Fibroblast of skin of scalp (primary cell): ENCODE measurements at regions not wholly inside any gene's neighbourhood (a gene's known extent, or its start where the extent isn't known, plus 50 kb on each side); places are given as distances from the start of the nearest gene placed in this dataset.
A peak's percentile ranks its signal among the peaks of the same experiment; 100 is the strongest.
"Not testable (repeated sequence)": the region's sequence is repeated elsewhere in the genome, so short reads cannot be mapped to it uniquely, and the experiment has no call there.

Experiments
- DNase-seq: peaks from one replicate; pipeline ENCODE4 v3.0.0-alpha.2; 2013

GRCh38 chr1:165147799-165148198 is 208.7 kb downstream of the LMX1A start:
- DNase-seq: no peak

DNA sequence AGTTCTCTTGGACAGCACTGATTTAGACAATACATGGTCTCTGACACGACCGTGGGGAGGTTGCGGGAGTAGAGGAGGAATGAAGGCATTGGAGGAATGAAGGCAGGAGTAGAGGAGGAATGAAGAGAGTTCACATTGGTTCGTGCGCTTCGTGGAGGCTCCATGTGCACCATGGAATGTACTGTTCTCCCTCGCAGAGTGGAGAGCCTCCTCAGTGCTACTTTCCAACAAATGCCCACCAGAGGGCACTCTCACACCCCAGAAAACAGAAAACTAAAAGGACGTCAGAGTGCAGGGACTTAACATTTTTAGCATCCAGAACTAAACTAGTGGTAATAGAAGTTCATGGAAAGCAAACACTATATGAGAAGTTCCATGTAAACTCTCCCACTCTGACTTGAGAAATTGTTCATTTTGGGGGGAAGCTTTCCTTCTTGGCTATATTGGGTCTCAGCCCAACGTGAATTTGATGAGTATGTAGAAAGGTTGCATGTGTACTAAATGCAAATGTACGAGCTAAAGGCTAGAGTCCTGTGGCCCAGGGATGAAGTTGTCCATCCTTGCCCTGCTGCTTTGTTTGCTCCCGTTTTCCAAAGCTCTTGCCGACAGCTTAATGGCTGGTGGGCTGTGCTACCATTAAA is 211.6 kb downstream of the LMX1A start:
- DNase-seq: peak; percentile 65

DNA sequence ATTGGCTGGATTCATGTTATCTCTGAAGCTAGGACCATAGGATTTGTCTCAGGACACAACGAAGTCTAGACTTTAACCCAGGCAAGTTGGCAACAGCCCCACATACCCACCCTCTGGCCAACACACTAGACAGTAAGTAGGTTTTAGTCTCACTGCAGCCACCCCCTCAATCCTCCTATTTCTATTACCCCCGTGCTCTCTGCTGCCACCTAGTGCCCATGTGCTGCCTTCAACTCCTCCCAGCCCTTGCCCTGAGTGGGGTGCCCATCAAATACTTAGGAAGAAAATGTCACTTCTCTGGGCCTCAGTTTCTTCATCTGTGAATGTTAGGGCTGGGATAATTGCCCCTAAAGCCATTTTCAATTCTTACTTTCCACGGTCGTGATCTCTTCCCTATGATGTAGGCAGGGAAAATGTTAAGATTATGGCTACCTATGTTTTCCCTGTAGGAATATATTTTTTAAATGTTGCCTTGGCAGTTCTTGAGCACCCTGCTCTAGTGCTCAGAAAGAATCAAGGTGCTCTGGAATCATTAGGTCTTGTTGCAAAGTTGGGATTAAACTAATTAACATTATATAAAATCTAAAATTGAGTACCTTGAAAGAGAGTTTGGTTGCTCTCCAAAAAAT is 213.0 kb downstream of the LMX1A start:
- DNase-seq: peak; percentile 5

DNA sequence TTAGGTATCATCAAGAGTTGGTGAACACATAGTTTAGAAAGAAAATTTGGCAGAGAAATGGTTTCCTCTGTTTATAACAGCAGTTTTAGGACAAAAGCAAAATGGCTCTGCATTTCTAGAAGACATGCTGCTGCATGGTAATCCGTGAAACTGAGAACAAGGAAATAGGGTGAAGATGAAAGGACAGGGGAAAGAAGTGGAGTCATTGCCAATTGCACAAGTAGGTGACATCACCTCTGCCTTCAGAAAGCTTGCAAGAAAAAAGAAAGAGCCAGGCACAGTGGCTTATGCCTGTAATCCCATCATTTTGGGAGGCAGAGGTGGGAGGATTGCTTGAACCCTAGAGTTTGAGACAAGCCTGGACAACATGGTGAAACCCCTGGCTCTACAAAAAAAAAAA is 217.6 kb downstream of the LMX1A start:
- no peak for DNase-seq

DNA sequence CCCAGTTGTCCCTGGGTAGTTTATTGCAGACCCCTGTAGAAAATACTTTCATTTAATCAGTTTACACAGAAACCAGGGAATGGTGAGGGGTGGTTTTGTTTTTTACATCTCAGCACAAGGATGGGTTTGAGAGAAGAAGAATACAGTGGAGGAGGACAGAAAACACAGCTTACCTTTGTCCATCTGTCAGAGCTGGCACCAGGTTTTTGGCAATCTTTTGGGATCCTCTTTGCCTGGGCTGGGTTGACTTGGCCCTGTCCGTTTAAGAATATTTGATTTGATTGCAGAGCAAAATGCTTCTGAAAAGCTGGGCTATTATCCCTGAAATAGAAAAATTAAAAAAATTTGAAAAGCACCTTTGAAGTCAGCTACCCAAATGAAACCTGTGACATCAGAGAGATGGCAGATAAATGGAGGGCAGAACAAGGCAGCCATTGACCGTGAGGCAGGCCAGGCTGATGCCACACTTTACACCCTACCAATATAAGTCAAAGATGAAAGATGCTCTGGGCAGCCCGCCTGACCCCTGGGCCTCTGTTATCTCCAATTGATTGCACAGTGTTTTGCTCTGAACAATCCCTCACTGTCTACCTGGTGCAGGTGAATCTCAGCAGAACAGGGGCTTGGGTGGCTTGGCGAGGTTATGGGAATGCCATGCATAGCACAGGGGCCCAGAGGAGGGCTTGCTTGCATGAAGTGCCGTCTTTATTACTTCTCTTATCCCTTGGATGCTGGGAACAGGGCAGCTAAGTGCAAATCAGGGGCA is 218.8 kb downstream of the LMX1A start:
- no peak for DNase-seq

GRCh38 chr1:165134431-165134830 is 222.1 kb downstream of the LMX1A start:
- DNase-seq: no peak

DNA sequence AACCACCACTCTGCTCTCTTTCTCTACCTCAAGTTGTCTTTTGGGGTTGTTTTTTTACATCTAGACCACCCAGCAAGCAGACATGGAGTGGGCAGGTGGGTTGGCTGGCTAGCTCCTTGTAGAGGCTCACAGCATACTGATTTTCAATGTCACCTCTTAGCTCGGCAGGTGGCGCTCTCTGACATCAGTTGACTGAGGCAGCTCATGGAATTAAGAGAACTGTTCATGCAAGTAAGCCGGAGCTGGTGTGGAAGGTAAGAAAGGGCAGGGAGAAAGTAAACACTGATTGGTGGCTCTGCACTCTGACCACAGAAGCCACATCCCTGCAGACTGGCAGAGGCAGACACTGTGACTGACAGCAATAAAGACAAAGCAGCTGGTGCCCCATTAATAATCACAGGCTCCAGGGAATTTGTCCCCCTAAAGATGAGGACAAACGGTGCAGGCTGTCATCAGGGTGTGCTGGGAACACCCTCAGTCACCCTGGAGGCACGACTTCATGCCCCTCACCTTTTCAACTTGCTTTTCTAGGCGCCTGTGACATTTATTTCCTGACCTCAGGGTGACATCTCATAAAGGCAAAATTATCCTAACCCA is 226.8 kb downstream of the LMX1A start:
- peak; percentile 34 for DNase-seq

DNA sequence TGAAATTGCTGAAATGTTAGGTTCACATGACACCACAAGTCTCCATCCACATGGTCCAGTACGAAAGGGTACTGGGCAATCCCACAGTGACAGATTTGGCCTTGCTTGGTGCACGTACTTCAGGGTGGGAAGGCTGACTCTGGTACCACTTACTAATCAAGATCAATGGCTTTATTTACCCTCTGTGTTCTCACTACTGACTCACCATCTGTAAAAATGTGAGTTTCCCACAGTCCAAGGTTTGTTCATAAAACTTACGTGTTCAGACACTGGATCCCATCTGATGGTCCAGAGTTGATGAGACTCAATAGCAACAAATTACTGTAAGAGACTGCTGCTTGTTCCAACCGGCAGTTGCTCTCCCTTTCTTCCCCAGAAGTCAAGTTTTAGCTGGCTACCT is 231.7 kb downstream of the LMX1A start:
- DNase-seq: no peak

DNA sequence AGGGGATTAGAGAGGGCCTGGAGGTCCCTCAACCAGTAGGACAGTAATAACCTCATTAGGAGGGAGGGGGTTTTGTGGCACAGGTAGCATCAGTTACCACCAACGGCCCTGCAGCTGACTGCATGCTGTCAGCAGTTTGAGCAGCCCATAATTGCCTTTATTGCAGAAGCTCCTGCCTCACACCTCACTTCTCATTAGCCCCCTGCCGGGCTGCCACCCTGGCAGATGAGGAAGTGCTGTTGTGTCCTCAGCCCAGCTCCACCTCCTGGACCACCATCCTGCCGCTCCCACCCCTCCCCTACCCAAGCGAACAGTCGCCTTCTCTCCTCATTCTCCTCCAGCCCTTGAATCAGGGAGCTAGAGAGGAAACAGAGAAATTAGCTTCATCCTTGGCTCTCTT is 237.4 kb downstream of the LMX1A start:
- DNase-seq: no peak

GRCh38 chr1:165117482-165117881 is 239.0 kb downstream of the LMX1A start:
- no peak for DNase-seq

GRCh38 chr1:165116732-165117131 is 239.8 kb downstream of the LMX1A start:
- DNase-seq: peak; percentile 74

GRCh38 chr1:165116171-165116570 is 240.3 kb downstream of the LMX1A start:
- DNase-seq: peak; percentile 19

DNA sequence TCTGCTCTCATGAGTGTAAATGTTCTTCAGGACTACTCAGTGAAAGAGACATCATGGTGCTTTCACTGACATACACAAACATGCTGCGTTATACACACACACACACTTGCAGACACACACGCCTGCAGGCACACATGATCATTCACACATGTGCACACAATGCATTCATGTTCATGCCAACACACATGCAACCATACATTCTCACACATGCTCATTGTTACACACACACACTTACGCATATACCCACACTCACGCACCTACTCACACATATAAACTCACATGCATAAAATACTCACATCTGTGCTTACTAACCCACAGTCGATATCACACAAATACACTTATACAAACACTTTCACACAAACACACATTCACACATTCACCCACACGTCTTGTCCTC is 241.6 kb downstream of the LMX1A start:
- no peak for DNase-seq

DNA sequence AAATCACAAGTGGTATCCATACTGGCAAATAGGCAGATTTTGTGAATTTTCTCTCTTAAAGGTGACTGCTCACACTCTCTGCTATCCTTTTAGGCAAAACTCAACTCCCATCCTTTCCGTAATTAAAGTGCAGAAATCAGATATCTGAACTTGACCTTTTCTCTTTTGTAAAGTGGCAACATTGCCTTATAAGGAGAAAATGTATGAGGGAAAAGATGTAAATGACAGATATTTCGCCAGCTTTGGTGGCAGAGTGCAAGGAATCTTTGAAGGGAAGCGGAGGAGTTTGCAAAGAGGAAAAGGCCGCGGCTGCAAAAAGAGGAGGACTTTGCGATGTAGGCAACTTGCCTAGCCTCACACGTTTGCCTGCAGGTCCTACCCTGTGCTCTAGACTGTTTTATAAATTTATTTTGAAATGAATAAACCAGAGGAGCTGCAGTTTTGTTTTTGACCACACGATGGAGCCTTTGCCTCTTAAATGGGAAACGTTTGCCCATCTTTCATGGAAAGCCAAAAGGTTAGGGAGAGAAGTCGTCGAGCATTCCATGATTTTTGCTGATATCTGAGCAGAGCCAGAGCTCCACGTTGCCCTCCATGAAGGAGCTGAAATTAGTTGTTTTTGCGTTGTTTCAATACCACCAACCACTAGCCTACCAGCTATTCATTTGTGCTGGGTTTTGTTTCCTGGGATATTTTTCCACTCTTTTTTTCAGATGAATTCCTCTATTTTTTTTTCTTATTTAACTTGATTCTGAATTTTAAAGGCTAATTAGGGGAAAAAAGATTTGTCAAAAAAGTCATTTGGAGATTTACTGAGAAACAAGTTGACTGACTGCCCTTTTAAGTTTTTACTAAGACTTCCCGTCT is 242.3 kb downstream of the LMX1A start:
- DNase-seq: peak; percentile 49

GRCh38 chr1:165112260-165112659 is 244.3 kb downstream of the LMX1A start:
- no peak for DNase-seq

DNA sequence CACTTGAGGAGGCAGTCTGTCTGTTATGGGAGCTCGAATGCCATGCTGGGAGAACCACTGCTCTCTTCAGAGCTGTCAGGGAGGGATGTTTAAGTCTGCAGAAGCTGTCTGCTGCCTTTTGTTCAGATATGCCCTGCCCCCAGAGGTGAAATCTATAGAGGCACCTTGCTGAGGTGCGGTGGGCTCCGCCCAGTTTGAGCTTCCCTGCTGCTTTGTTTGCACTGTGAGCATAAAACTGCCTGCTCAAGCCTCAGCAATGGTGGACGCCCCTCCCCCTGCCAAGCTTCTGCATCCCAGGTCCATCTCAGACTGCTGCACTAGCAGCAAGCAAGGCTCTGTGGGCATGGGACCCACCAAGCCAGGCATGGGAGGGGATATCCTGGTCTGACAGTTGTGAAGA is 247.5 kb downstream of the LMX1A start:
- DNase-seq: no peak

DNA sequence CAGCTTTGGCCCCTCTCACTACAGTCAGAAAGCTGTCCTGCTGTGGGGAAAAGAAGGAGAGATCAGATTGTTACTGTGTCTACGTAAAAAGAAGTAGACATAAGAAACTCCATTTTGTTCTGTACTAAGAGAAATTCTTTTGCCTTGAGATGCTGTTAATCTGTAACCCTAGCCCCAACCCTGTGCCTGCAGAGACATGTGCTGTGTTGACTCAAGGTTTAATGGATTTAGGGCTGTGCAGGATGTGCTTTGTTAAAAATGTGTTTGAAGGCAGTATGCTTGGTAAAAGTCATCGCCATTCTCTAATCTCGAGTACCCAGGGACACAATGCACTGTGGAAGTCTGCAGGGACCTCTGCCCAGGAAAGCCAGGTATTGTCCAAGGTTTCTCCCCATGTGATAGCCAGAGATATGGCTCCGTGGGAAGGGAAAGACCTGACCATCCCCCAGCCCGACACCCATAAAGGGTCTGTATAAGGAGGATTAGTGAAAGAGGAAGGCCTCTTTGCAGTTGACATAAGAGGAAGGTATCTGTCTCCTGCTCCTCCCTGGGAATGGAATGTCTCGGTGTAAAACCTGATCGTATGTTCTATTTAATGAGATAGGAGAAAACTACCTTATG is 263.9 kb downstream of the LMX1A start:
- not testable (repeated sequence) for DNase-seq

DNA sequence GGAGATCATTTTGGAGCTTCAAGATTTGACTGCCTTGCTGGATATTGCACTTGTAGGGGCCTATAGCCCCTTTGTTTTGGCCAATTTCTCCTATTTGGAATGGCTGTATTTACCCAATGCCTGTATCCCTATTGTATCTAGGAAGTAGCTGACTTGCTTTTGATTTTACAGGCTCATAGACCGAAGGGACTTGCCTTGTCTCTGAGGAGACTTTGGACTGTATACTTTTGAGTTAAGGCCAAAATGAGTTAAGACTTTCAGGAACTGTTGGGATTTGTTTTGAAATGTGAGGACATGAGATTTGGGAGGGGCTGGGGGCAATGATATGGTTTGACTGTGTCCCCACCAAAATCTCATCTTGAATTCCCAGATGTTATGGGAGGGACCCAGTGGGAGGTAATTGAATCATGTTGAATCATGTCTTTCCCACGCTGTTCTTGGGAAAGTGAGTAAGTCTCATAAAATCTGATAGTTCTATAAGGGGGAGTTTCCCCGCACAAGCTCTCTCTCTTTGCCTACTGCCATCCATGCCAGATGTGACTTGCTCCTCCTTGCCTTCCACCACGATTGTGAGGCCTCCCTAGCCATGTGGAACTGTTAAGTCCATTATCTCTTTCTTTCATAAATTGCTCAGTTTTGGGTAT is 276.1 kb downstream of the LMX1A start:
- DNase-seq: peak; percentile 49

DNA sequence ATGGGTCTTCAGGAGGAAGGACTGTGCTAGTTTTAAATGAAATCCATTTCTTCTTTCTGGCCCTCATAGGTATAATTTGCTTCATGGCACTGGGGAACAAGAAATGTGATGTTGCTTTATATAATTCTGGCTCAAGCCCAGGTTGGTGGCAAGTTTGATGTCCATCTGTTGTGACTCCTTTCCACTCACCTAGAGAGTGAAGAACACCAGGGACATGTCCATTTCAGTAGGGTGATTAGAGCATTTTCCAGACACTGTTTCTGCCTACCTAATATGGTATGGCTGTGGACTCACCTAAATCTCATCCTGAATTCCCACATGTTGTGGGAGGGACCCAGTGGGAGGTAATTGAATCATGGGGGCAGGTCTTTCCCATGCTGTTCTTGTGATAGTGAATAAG is 278.1 kb downstream of the LMX1A start:
- DNase-seq: no peak

GRCh38 chr1:165075725-165076370 is 280.7 kb downstream of the LMX1A start:
- peak; percentile 22 for DNase-seq
